Thyroid gland (tissue), 4 donors: ENCODE measurements at regions not wholly inside any gene's neighbourhood (a gene's known extent, or its start where the extent isn't known, plus 50 kb on each side); places are given as distances from the start of the nearest gene placed in this dataset.

Experiments used
- CTCF ChIP-seq, 6 experiments: fragments of 200-600 bp in 3 of 6; fragments of 450-650 bp in 3 of 6; sonication (generic) in 3 of 6; IDR thresholded peaks; one replicate each; pipeline ENCODE4 v1.5.1; 2016 to 2019; ENCODE audit warnings: antibody characterized with exemption in 6 of 6, mild to moderate bottlenecking in 2 of 6, inconsistent platforms in 1 of 6, moderate library complexity in 1 of 6
- POLR2A ChIP-seq, 2 donors: fragments of 450-650 bp; IDR thresholded peaks; one replicate each; pipeline ENCODE4 v1.6.1; 2017; ENCODE audit warnings: antibody characterized with exemption in 2 of 2, mild to moderate bottlenecking in 2 of 2, moderate library complexity in 1 of 2

DNA sequence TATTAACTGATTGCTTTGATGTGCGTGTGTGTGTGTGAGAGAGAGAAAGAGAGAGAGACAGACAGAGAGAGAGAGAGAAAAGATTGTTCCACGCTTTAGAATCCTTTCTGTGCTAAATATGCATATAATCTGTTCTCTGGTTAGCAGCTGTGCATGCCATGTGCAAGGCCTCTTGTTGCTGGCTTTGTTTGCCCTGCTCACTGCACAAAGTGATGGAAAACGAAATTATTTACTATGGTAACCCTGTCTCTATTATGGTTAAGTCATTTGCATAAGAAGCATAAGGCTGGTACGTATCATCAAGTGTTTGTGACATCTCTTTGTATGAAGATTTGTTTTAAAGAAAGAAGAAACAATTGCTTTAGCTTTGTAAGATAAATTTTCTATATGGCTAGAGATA is 190.2 kb upstream of the POF1B start:
- TF ChIP-seq CTCF (IDR thresholded peaks at IDR 0.05): no peak
- no peak for TF ChIP-seq POLR2A (IDR thresholded peaks at IDR 0.05)
